ENCODE measurements at regions not wholly inside any gene's neighbourhood (a gene's known extent, or its start where the extent isn't known, plus 50 kb on each side); places are given as distances from the start of the nearest gene placed in this dataset.

DNA sequence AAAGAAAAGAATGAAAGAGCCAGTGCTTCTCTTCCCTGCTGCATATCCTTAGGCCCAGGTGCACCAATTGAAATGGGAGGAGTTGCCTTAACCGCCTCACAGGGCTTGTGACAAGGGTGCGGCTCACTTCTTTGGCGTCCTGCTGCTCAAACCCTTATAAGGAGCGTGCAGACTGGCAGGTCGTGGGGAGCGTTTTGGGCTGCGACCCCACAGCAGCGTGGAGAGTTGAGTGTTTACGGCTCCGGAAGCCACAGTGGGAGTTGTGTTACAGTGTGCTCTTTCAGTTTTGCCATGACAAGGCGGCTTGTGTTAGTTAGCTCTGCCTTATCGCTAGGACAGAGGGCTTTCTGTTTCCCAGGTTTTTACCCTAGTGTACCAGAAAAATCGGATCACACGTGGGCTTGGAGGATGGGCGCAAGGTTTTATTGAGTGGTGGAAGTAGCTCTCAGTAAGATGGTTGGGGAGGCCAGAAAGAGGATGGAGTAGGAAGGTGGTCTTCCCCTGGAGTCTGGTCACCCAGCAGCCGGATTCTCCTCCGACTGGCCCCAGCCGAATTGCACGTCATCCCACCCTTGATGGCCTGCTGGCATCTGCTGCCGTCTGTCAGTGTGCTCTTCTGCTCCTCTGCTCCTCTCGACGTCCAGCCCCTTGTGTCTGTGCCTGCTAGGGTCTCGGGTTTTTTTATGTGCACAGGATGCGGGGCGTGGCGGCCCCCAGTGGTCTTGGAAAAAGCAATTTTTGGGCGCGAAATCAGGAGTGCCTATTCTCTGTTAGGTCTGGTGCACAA is 718.9 kb downstream of the ARAP2 start:
- DNase-seq (ENCODE audit: low read depth in 2 of 2), result no peak

DNA sequence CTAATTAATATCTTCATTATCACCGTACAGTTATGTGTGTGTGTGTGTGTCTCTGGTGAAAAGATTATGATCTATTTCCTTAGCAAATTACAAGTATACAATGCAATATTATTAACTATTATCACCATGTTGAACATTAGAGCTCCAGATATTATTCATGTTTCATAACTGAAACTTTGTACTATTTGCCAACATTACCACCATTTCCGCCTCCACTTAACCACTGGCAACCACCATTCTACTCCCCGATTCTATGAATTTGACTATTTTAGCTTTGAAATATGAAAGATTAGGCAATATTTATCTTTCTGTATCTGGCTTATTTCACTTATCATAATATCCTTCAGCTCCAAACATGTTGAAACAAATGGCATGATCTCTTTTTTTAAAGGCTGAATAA is 717.9 kb downstream of the ARAP2 start:
- DNase-seq (ENCODE audit: low read depth in 2 of 2), result no peak

DNA sequence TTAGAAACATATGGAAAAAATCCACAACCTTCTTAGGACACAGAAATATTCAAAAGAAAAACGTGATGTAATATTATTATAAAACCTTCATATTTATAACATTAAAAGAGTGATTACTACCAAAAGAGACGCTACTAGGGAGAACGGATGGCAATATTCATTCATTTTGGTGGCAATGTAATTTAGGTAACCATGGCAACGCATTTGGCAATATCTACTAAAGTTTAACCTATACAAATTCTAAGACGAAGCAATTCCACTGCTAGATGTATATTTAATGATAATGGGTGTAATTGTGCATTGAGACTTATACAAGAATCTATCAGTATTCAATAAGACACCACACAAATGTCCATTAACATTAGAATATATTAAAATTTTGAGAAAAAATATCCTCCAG is 709.4 kb downstream of the ARAP2 start:
- DNase-seq (ENCODE audit: low read depth in 2 of 2), result no peak

DNA sequence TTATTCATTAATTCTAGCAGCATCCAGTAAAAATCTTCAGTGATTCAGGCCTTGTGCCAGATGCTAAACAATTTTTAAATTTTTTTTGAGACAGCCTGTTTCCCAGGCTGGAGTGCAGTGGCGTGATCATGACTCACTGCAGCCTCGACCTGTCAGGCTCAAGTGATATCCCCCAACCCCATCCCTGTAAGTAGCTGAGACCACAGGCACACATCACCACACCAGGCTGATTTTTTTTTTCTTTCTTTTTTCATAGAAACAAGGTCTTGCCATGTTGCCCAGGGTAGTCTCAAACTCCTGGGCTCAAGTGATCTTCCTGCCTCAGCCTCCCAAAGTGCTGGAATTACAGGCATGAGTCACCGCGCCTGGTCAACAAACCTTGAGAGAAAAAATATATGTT is 705.5 kb downstream of the ARAP2 start:
- no peak for DNase-seq (ENCODE audit: low read depth in 2 of 2)

DNA sequence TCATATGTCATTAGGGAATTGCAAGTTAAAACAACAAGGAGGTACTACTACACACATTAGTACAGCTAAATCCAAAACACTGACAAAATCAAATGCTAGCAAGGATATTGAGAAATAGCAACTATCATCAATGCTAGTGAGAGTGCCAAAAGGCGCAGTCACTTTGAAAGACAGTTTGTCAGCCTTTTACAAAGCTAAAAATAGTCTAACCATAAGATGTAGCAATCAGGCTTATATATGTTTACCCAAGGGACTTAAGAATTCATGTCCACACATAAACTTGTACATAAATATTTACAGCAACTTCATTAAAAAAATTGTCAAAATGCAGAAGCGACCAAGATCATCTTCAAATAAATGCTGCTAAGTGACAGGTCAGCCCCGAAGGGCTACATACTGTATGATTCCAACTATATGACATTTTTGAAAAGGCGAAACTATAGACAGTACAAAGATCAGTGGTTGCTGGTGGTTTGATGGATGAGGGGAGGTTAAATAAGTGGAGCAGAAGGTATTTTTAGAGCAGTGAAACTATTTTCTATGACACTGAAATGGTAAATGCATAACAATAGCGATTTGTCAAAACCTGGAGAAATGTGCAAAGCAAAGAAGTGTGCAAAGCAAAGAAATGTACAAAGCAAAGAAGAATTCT is 704.8 kb downstream of the ARAP2 start:
- DNase-seq (ENCODE audit: low read depth in 2 of 2), result no peak

DNA sequence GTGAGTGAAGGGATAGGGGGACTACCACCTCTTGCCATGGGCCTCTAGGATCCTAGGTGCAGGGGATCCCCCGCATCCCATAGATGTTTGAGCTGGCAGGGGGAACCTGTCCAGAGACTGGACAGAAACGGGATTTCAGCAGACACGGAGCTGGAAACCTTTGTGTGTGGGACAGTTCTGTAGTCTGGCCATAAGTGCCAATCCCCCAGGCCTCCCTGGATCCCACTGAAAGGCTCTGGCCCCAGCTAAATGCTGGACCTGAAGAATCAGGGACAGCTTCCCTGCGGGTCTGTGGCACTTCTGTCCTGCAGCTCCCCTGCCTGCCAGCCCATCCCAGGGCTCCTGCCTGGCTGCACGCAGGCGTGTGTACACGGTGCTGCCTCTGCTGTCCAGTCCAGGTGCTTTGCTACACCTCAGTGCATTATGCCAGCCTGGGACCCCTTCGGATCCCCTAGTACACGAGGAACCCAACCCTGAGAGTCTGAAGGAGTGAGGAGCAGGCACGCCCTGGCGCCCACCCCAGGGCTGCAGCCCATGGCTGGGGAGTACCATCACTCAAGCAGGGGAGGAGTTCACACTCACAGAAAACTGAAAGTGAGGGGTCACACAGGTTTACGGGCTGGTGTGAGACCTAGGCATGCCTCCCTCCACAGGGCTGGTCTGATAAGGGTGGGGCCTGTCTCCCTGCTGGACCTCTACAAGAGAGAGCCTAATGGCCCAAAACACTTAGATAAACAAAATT is 703.0 kb downstream of the ARAP2 start:
- no peak for DNase-seq (ENCODE audit: low read depth in 2 of 2)

DNA sequence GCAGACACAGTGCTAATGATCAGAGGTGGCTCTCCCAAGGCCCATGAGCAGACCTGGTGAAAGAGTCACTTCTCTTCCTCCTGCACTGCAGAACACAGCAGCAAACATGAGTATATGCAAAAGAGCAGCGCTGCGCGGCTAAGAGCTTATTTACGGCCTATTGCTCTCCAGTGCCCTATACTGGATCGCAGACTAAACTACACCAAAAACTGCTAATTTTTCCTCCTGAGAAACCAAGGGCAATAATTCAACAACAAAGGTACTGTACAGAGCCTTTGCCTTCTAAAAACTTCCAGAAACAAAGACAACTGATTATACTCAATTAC is 702.5 kb downstream of the ARAP2 start:
- no peak for DNase-seq (ENCODE audit: low read depth in 2 of 2)

DNA sequence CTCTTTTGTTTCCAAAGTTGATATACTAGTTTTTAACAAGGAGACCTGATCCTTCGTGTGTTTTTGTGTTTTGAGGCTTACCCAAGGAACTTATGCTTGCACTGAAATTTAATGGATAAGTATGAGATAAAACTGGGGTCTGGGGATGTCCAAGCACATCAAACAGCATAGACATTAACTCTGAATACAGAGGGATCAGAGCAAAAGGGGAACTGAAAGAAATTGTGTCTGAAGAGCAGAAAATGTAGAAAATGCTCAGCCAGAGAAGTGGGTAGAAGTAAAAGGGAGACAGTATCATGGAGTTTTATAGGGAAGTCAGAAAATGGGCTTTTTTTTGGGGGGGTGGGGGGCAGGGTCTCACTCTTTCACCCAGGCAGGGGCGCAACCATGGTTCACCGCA is 695.4 kb downstream of the ARAP2 start:
- DNase-seq (ENCODE audit: low read depth in 2 of 2), result no peak

DNA sequence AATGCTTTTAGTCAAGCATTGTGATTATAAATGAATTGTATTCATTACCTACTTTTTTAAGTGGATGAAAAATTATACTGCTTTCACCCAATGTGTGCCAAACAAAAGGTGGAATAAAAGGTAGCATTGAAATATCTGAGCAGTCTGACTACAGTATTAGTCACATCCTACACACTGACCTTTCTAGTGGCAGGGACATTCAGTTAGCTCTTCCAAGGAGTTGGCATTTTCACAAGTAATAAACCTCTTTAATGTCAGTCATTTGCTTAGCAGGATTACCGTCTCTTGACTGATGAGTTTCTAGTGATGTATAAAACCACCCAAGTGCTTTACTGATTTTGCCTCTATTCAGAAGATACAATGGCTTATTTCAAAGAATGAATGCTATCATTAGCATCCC is 687.9 kb downstream of the ARAP2 start:
- DNase-seq (ENCODE audit: low read depth in 2 of 2), result no peak

DNA sequence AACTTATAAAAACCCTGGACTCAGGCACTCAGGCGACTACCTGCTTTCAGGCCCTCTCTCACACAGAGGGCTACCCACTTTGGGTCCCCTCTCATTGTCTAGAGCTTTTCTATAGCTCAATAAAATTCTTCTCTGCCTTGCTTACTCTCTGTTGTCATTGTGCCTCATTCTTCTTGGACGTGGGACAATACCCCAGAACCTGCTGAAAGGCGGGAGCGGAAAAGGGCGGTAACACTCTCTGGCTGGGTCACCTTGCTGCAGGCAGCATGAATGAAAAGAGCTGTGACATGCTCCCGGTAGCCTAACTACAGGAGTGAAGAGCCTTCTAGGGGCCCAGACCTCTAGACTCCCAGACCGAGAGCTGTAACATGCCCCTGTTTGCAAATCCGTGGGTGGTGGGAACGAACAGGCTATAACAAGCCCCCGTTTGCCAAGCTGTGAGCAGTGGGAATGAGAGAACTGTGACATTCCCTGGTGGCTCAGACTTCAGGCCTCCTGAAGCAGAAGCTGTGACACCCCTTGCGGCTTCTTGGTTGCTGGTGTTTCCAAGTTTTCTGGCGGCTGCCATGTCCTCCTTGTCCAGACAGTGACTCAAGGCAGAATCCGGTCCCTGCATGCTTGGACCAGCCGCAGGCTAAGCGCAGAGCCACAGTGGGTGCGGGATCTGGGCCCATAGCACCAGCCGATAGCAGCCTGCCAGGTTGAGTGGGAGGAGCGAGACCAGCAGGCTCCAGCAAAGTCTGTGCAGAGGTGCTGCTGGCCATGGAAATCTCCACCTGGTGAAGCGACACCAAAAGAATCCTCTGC is 684.6 kb downstream of the ARAP2 start:
- no peak for DNase-seq (ENCODE audit: low read depth in 2 of 2)

DNA sequence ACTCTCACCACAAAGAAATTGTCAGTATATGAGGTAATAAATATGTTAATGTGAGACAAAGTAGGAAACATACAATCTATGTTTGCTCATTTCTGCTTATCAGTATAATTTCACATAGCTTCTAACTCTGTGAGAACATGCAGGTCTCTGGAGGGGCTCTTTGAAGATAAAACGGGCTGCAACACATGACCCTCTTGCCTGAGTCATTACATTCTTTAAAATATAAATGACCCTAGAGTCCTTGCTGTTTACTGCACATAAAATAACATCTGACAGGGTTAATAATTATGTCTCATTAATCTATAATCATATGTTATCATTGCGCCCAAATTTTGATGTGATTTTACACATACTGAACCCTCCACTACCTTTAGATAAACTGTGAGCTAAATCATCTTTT is 681.5 kb downstream of the ARAP2 start:
- no peak for DNase-seq (ENCODE audit: low read depth in 2 of 2)

DNA sequence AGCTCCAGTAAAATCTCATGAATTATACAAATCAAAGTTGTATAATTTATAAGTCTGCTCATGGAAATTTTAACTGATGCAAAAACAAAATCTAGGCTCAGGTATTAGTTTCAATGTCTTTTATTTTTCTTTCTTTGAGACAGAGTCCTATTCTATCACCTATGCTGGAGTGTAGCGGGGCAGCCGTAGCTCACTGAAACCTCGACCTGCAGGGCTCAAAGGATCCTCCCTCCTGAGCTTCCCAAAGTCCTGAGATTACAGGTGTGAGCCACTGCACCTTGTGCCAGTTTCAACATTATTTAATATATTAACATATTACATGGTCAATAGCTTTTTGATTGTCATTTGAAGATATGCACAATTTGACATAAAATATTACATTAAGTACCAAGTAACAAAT is 678.7 kb downstream of the ARAP2 start:
- DNase-seq (ENCODE audit: low read depth in 2 of 2), result no peak

DNA sequence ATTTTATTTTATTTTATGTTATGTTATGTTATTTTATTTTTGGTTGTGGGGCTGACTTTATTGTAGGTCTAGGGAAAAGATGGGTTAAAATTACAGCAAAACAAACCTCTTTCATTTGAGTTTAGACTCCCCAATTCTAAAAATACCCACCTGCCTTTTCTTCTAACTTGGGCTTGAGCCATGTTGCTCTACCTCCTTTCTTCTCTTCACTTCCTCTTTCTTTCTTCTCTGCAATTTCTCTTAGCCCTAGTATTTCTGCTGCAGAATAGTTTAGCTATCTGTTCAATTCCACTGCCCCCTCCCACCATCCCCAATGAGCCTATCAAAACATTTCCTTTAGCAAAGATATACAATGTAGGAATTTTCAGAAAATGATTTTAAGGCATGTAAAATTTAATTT is 653.3 kb downstream of the ARAP2 start:
- no peak for DNase-seq (ENCODE audit: low read depth in 2 of 2)

DNA sequence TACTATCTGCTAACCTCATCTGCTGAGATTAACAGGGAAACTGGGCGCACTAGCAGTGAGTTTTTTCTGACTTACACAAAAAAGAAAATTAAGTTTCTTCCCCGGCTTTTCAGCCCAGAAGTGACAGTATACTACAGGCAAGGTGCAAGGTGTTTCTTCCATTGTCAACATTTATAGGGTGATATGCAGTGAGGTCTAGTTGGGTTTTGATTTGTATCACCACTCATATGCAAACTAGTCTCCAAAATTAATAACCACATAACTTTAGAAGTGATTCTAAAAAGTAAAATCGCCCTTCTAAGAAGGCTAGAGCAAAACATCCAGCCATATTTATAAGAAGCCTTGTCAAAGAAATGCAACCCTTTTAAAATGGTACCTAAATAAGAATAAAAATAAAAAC is 640.1 kb downstream of the ARAP2 start:
- DNase-seq (ENCODE audit: low read depth in 2 of 2), result no peak

DNA sequence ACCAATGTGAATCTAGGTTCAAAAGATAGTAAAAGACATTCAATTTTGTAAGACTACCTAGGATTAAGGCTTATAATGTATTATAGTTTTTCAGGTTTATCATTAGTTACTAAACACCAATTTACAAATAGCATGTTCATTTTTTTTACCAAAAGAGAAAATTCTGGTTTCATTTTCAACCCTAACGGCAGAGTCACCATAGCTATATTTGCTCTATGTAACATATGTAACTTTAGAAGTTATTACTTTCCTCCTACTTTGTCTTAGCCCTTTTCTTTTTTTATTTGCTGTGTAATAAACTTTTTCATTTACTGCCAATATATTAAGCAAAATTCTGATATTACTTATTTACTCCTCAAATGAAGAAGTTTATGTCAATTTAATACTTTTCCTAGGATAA is 639.6 kb downstream of the ARAP2 start:
- no peak for DNase-seq (ENCODE audit: low read depth in 2 of 2)

DNA sequence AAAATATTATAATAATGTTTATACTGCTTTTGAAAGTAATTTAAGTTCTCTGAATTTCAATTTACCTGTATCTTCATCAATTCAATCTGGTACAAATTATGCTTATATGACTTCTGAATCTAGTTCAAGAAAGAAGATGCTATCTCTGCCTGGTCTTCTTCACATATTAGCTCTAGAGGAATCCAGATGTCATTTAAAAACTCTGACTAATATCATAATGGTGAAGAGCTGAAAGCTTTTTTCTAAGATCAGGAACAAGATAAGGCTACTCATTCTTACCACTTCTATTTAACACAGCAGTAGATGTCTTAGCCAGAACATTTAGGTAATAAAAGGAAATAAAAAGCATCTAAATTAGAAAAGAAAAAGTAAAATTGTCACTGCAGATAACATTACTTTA is 636.1 kb downstream of the ARAP2 start:
- DNase-seq (ENCODE audit: low read depth in 2 of 2), result no peak

DNA sequence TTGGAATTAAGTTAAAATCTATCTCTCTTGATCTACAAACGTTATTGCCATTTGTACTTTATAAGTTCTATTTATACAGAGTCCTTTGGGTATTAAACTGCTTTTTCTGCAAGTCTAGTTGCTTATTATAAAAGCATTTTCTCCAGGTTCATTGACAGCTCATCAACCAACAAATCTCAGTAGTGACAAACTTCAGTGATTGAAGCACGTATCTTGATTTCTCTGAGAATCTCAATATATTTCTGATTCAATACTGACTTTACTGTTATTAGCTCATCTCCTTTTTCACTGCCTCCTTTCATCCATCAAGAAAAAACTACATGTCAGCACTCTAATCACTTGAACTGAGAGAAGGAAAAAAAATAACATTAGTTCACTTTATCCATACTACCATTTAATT is 630.2 kb downstream of the ARAP2 start:
- DNase-seq (ENCODE audit: low read depth in 2 of 2), result no peak

DNA sequence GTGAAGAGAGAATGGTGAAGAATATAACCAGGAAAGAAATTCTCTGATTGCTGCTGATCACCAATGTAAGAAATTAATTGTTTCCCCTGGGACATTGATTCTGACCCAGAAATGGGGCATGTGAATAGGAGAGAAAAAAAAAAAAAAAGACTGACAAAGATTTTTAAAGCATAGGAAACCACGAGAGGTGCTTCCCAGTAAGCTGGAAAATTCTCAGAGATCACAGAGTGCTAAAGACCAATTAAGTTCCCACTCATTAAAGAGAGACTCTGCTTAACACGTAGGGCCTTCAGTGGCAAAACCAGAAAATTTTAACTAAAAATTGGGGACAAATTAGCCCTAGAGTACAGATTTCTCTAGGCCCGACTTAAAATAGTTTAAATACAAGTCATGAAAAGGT is 604.4 kb downstream of the ARAP2 start:
- no peak for DNase-seq (ENCODE audit: low read depth in 2 of 2)

DNA sequence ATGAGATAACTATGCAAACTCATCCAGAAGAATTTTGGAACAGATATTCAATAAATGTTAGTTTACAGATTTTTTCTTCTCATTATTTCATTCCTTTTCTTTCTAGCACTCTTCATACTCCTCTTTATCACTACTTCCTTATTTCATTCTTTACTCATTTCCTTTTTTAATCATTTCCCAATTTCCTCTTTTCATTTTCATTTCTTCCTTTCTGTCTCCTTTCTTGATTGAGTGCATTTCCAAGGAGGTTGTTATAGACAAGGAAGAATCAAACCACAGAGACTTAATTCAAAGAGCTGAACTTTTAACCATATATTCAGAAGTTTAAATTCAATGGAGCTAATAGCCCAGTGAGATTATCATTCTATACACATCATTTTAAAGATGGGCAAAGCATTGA is 600.7 kb downstream of the ARAP2 start:
- no peak for DNase-seq (ENCODE audit: low read depth in 2 of 2)

DNA sequence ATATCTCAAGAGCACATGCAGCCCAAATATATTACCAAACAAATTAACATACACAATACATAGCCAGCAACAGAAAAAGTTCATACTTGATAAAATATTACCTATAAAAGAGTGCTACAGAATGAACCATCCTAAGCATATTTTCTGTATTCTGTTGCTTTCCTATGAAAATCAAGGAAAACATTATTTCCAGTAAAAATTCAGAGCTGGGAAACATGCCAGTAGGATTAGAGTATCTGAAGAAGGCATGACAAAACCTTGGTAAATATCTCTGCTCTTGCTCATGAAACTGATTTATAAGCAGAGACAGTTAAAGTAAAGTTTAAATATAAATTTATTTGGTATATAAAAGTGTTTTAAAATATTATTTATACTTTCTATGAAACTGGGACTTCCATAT is 599.7 kb downstream of the ARAP2 start:
- no peak for DNase-seq (ENCODE audit: low read depth in 2 of 2)

DNA sequence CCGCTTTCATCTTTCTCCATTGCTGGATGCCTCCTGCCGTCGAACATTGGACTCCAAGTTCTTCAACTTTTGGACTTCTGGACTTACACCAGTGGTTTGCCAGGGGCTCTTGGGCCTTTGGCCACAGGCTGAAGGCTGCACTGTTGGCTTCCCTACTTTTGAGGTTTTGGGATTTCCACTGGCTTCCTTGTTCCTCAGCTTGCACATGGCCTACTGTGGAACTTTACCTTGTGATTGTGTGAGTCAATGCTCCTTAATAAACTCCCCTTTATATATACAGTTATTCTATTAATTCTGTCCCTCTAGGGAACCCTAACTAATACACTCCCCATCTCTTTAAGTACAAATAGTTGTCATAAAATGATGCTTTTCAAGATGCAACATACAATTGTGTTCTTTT is 595.3 kb downstream of the ARAP2 start:
- no peak for DNase-seq (ENCODE audit: low read depth in 2 of 2)

DNA sequence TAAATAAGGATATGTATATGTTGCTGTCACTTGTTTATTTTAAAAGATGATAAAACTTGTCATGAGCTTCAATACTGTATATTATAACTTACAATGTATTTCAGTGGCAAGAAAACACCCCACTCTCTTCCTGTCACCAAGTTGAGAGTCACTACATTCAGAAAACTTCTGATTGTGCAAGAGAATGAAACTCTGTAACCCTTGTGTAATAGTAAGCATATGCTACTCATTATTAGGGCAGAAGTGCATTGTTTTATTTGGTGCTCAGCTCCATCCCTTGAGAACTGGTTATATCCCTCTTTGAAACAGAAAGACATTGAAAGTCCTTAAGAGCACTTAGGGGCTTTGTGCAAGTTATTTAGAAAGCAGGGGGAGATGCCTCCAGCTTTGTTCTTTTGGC is 594.5 kb downstream of the ARAP2 start:
- no peak for DNase-seq (ENCODE audit: low read depth in 2 of 2)

Measured in fibroblast of skin of left biceps (primary cell).